ENCODE measurements at regions not wholly inside any gene's neighbourhood (a gene's known extent, or its start where the extent isn't known, plus 50 kb on each side); places are given as distances from the start of the nearest gene placed in this dataset.

- TF ChIP-seq HIVEP1 (CRISPR knock-in tag; IDR thresholded peaks at IDR 0.05) (no peak), POLR2A (IDR thresholded peaks at IDR 0.05; ENCODE audit: insufficient read depth in 1 of 2, low read depth in 2 of 2, low read length in 2 of 2) (no peak), MAX (IDR thresholded peaks at IDR 0.05) (no peak), ZNF709 (CRISPR knock-in tag; IDR thresholded peaks at IDR 0.05) (no peak), SMARCE1 (IDR thresholded peaks at IDR 0.05; ENCODE audit: borderline replicate concordance) (no peak), MYC (CRISPR knock-in tag; IDR thresholded peaks at IDR 0.05; ENCODE audit: borderline replicate concordance) (no peak), ZNF460 (CRISPR knock-in tag; IDR thresholded peaks at IDR 0.05; ENCODE audit: borderline replicate concordance) (no peak), ZBTB8A (CRISPR knock-in tag; IDR thresholded peaks at IDR 0.05; ENCODE audit: borderline replicate concordance, low read depth) (no peak), EZH2 (conservative IDR thresholded peaks at IDR 0.05; ENCODE audit: low read depth, low read length) (no peak), UBTF (CRISPR knock-in tag; IDR thresholded peaks at IDR 0.05) (no peak)
These were observed 328.3 kb downstream of the KLHL13 start for GRCh38 chrX:117788339-117788738.

All from HepG2 (cell line).